HepG2 (cell line): ENCODE measurements at regions not wholly inside any gene's neighbourhood (a gene's known extent, or its start where the extent isn't known, plus 50 kb on each side); places are given as distances from the start of the nearest gene placed in this dataset.

Experiments used
- ATAC-seq: fragments of 200-7000 bp; cut with Tn5 transposase; 3 replicates; pipeline ENCODE4 v1.9.1; 2020; ENCODE audit warnings: mild to moderate bottlenecking, moderate library complexity
- BruUV-seq: library from RNA; stranded (reverse); fragments of 400-500 nt; replicated peaks from 2 replicates; lab custom pipeline; 2021; lab: Mats Ljungman, UMichigan
- CTCF ChIA-PET: fragments of 300-600 bp; formaldehyde crosslinking; extraction: SDS; loops from one replicate; lab custom pipeline; 2021; ENCODE audit warnings: low total read pairs, inconsistent platforms, low intra/inter-chr PET ratio; lab: Yijun Ruan, JAX
- POLR2A ChIA-PET: fragments of 350-600 bp; sonication (Branson Sonifier 250); formaldehyde crosslinking; loops from one replicate; lab custom pipeline; 2020; ENCODE audit warnings: antibody characterized with exemption, inconsistent platforms; lab: Yijun Ruan, JAX
- DNase-seq: peaks from one replicate; pipeline ENCODE4 v3.0.0-alpha.2; 2015; ENCODE audit warnings: low spot score
- FAIRE-seq: peaks from 3 replicates; lab custom pipeline; 2011; peaks lifted over from hg19 to GRCh38; lab: Jason Lieb, UNC
- H2AFZ ChIP-seq: one replicate; pipeline ENCODE4 v1.6.1; 2011; ENCODE audit warnings: low read length, inconsistent platforms
- H3K27ac ChIP-seq: fragments of 300-600 bp; 3 replicates; pipeline ENCODE4 v1.8.0; 2011; ENCODE audit warnings: mixed run types, mild to moderate bottlenecking, mixed read lengths, low read length, inconsistent platforms; ENCODE audit not compliant: insufficient read depth; ENCODE audit errors: extremely low read length
- H3K27me3 ChIP-seq, 2 experiments: fragments of 200-600 bp in 1 of 2; 2 replicates in 1 of 2; 3 replicates in 1 of 2; pipeline versions ENCODE4 v1.6.0 to v1.8.0; 2011; ENCODE audit warnings: low read length in 2 of 2, mild to moderate bottlenecking in 2 of 2, moderate library complexity in 2 of 2, inconsistent platforms in 1 of 2; ENCODE audit not compliant: insufficient read depth in 2 of 2, control insufficient read depth in 1 of 2
- H3K36me3 ChIP-seq, 2 experiments: fragments of 200-600 bp in 1 of 2; replicated peaks in 1 of 2; 2 replicates in 1 of 2; 3 replicates in 1 of 2; pipeline versions ENCODE4 v1.5.1 to v1.8.0; 2011; ENCODE audit warnings: low read length in 2 of 2, inconsistent platforms in 1 of 2; ENCODE audit not compliant: insufficient read depth in 2 of 2, control insufficient read depth in 1 of 2
- H3K4me1 ChIP-seq: 2 replicates; pipeline ENCODE4 v1.5.1; 2012; ENCODE audit warnings: low read length, inconsistent platforms; ENCODE audit not compliant: insufficient read depth
- H3K4me2 ChIP-seq: 2 replicates; pipeline ENCODE4 v1.6.0; 2011; ENCODE audit warnings: low read depth, low read length, inconsistent platforms
- H3K4me3 ChIP-seq, 3 experiments: fragments of 200-600 bp in 1 of 3; sonication (generic), shearing (Covaris generic) in 1 of 3; replicated peaks in 1 of 3; 2 replicates each; pipeline ENCODE4 v1.5.1; 2011 to 2016; ENCODE audit warnings: low read length in 3 of 3, inconsistent platforms in 2 of 3, low read depth in 2 of 3, mild to moderate bottlenecking in 2 of 3, control low read depth in 1 of 3, mixed read lengths in 1 of 3; ENCODE audit not compliant: insufficient read depth in 1 of 3
- H3K79me2 ChIP-seq: one replicate; pipeline ENCODE4 v1.6.1; 2011; ENCODE audit warnings: low read length, inconsistent platforms; ENCODE audit not compliant: insufficient read depth
- H3K9ac ChIP-seq: 2 replicates; pipeline ENCODE4 v1.6.0; 2011; ENCODE audit warnings: mild to moderate bottlenecking, low read depth, low read length, inconsistent platforms; ENCODE audit not compliant: insufficient read depth
- H3K9me3 ChIP-seq: 2 replicates; pipeline ENCODE4 v1.5.1; 2012; ENCODE audit warnings: mild to moderate bottlenecking, low read length
- H4K20me1 ChIP-seq: 2 replicates; pipeline ENCODE4 v1.6.0; 2011; ENCODE audit warnings: inconsistent platforms, mild to moderate bottlenecking, low read length, moderate library complexity; ENCODE audit not compliant: insufficient read depth
- AGO1 ChIP-seq: fragments of 200-400 bp; formaldehyde crosslinking; IDR thresholded peaks from 2 replicates; pipeline ENCODE4 v1.6.1; 2017; ENCODE audit warnings: mild to moderate bottlenecking, low read depth, low read length, moderate library complexity; ENCODE audit not compliant: poor library complexity, severe bottlenecking
- CCDC6 ChIP-seq: sonication (generic); formaldehyde crosslinking; IDR thresholded peaks from 2 replicates; pipeline ENCODE4 v1.8.1; 2022; ENCODE audit warnings: mild to moderate bottlenecking, missing genetic modification reagents, moderate library complexity
- DPF2 ChIP-seq: sonication (generic); formaldehyde crosslinking; IDR thresholded peaks from 2 replicates; pipeline ENCODE4 v1.4.0; 2020; ENCODE audit warnings: mild to moderate bottlenecking, low read depth, missing genetic modification reagents, borderline replicate concordance
- DZIP1 ChIP-seq: sonication (generic); formaldehyde crosslinking; IDR thresholded peaks from 2 replicates; pipeline ENCODE4 v1.5.0; 2020; ENCODE audit warnings: mild to moderate bottlenecking, missing genetic modification reagents
- MEIS1 ChIP-seq: sonication (generic); formaldehyde crosslinking; IDR thresholded peaks from 2 replicates; pipeline ENCODE4 v1.9.0; 2021; ENCODE audit warnings: mild to moderate bottlenecking, missing genetic modification reagents, moderate library complexity, borderline replicate concordance
- RBAK ChIP-seq: sonication (generic); formaldehyde crosslinking; IDR thresholded peaks from 2 replicates; pipeline ENCODE4 v1.5.1; 2020; ENCODE audit warnings: mild to moderate bottlenecking, missing genetic modification reagents
- SAFB2 ChIP-seq: sonication (generic); formaldehyde crosslinking; IDR thresholded peaks from 2 replicates; pipeline ENCODE4 v1.5.1; 2020; ENCODE audit warnings: missing genetic modification reagents, low read depth, mild to moderate bottlenecking, borderline replicate concordance
- ZBTB49 ChIP-seq: sonication (generic); formaldehyde crosslinking; IDR thresholded peaks from 2 replicates; pipeline ENCODE4 v1.4.0; 2020; ENCODE audit warnings: missing genetic modification reagents, borderline replicate concordance
- ZMYM3 ChIP-seq: sonication (generic); formaldehyde crosslinking; IDR thresholded peaks from 2 replicates; pipeline ENCODE4 v1.5.1; 2020; ENCODE audit warnings: mild to moderate bottlenecking, missing genetic modification reagents
- ZNF672 ChIP-seq: sonication (generic); formaldehyde crosslinking; IDR thresholded peaks from 2 replicates; pipeline ENCODE4 v1.8.1; 2022; ENCODE audit warnings: missing genetic modification reagents
- ZNF773 ChIP-seq: sonication (generic); formaldehyde crosslinking; IDR thresholded peaks from 2 replicates; pipeline ENCODE4 v1.4.0; 2020; ENCODE audit warnings: missing genetic modification reagents, borderline replicate concordance
- ZNF788 ChIP-seq: sonication (generic); formaldehyde crosslinking; IDR thresholded peaks from 2 replicates; pipeline ENCODE4 v1.5.0; 2020; ENCODE audit warnings: mild to moderate bottlenecking, missing genetic modification reagents, borderline replicate concordance
- in situ Hi-C: cut with HindIII; loops from 2 replicates; pipeline ENCODE4 v1.10.0; 2017; ENCODE audit warnings: low pct_unique_long_range_greater_than_20kb; ENCODE audit not compliant: extremely low pct_ligation_motif_present
- intact Hi-C: fragments of 100-400 bp; cut with micrococcal nuclease; formaldehyde crosslinking; loops from one replicate; pipeline ENCODE4 v1.10.0; 2022; ENCODE audit not compliant: unreplicated experiment
- TF ChIP-seq, protein P1 (sequence below): sonication (generic); formaldehyde crosslinking; IDR thresholded peaks from 2 replicates; pipeline ENCODE4 v1.5.1; 2020; ENCODE audit warnings: mild to moderate bottlenecking, missing genetic modification reagents, moderate library complexity
- TF ChIP-seq, protein P2 (sequence below): sonication (generic); formaldehyde crosslinking; IDR thresholded peaks from 2 replicates; pipeline ENCODE4 v1.8.0; 2022; ENCODE audit warnings: mild to moderate bottlenecking, missing genetic modification reagents, moderate library complexity

GRCh38 chr7:16369855-16370254, 51.5 kb downstream of the CRPPA start:
- ATAC-seq (no peak), DNase-seq (no peak), FAIRE-seq (no peak)
- no peak for TF ChIP-seq CCDC6 (CRISPR knock-in tag)
- no peak for TF ChIP-seq ZNF672 (CRISPR knock-in tag)
- no peak for TF ChIP-seq DPF2
- TF ChIP-seq, protein P1, sequence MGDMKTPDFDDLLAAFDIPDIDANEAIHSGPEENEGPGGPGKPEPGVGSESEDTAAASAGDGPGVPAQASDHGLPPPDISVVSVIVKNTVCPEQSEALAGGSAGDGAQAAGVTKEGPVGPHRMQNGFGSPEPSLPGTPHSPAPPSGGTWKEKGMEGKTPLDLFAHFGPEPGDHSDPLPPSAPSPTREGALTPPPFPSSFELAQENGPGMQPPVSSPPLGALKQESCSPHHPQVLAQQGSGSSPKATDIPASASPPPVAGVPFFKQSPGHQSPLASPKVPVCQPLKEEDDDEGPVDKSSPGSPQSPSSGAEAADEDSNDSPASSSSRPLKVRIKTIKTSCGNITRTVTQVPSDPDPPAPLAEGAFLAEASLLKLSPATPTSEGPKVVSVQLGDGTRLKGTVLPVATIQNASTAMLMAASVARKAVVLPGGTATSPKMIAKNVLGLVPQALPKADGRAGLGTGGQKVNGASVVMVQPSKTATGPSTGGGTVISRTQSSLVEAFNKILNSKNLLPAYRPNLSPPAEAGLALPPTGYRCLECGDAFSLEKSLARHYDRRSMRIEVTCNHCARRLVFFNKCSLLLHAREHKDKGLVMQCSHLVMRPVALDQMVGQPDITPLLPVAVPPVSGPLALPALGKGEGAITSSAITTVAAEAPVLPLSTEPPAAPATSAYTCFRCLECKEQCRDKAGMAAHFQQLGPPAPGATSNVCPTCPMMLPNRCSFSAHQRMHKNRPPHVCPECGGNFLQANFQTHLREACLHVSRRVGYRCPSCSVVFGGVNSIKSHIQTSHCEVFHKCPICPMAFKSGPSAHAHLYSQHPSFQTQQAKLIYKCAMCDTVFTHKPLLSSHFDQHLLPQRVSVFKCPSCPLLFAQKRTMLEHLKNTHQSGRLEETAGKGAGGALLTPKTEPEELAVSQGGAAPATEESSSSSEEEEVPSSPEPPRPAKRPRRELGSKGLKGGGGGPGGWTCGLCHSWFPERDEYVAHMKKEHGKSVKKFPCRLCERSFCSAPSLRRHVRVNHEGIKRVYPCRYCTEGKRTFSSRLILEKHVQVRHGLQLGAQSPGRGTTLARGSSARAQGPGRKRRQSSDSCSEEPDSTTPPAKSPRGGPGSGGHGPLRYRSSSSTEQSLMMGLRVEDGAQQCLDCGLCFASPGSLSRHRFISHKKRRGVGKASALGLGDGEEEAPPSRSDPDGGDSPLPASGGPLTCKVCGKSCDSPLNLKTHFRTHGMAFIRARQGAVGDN (CRISPR knock-in tag), result no peak
- no peak for TF ChIP-seq SAFB2
- TF ChIP-seq, protein P2, sequence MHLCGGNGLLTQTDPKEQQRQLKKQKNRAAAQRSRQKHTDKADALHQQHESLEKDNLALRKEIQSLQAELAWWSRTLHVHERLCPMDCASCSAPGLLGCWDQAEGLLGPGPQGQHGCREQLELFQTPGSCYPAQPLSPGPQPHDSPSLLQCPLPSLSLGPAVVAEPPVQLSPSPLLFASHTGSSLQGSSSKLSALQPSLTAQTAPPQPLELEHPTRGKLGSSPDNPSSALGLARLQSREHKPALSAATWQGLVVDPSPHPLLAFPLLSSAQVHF, result no peak
- no peak for TF ChIP-seq AGO1
- TF ChIP-seq MEIS1, result no peak
- TF ChIP-seq DZIP1 (CRISPR knock-in tag), result no peak
- no peak for TF ChIP-seq ZBTB49
- no peak for TF ChIP-seq ZMYM3 (CRISPR knock-in tag)
- TF ChIP-seq RBAK (CRISPR knock-in tag), result no peak
- no peak for TF ChIP-seq ZNF788 (CRISPR knock-in tag)
- TF ChIP-seq ZNF773 (CRISPR knock-in tag), result no peak
- ChIA-PET POLR2A (no interaction called here), CTCF (no interaction called here)
- Histone ChIP-seq H3K27me3 (no peaks in the 10 kb centered on the region), H3K4me1 (no peaks in the 10 kb centered on the region), H3K4me3 (no peak overlapping the region), H3K79me2 (no peaks in the 10 kb centered on the region), H2AFZ (no peak overlapping the region), H3K9me3 (no peaks in the 10 kb centered on the region), H3K4me2 (no peak overlapping the region), H3K27ac (no peak overlapping the region), H3K9ac (no peak overlapping the region), H4K20me1 (no peaks in the 10 kb centered on the region), H3K36me3 (no peaks in the 10 kb centered on the region)
- in situ Hi-C loops, result no loop called here
- no TSS peak for BruUV-seq
- intact Hi-C loops, result no loop called here
